ENCODE measurements at regions not wholly inside any gene's neighbourhood (a gene's known extent, or its start where the extent isn't known, plus 50 kb on each side); places are given as distances from the start of the nearest gene placed in this dataset.

DNA sequence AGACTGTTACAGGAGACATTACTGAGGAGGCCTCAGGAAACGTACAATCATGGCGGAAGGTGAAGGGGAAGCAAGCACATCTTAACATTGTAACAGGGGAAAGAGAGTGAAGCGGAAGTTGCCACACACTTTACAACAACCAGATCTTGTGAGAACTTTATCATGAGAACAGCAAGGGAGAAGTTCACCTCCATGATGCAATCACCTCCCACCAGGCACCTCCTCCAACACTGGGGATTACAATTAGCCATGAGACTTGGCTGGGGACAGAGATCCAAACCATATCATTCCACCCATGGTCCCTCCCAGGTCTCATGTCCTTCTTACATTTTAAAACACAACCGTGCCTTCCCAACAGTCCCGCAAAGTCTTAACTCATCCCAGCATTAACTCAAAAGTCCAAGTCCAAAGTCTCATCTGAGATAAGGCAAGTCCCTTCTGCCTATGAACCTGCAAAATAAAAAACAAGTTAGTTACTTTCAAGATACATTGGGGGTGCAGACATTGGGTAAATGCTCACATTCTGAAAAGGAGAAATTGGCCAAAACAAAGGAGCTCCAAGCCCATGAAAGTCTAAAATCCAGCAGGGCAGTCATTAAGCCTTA lies 138.3 kb downstream of the TMEM161B start (continued):
- TF ChIP-seq, protein P1, sequence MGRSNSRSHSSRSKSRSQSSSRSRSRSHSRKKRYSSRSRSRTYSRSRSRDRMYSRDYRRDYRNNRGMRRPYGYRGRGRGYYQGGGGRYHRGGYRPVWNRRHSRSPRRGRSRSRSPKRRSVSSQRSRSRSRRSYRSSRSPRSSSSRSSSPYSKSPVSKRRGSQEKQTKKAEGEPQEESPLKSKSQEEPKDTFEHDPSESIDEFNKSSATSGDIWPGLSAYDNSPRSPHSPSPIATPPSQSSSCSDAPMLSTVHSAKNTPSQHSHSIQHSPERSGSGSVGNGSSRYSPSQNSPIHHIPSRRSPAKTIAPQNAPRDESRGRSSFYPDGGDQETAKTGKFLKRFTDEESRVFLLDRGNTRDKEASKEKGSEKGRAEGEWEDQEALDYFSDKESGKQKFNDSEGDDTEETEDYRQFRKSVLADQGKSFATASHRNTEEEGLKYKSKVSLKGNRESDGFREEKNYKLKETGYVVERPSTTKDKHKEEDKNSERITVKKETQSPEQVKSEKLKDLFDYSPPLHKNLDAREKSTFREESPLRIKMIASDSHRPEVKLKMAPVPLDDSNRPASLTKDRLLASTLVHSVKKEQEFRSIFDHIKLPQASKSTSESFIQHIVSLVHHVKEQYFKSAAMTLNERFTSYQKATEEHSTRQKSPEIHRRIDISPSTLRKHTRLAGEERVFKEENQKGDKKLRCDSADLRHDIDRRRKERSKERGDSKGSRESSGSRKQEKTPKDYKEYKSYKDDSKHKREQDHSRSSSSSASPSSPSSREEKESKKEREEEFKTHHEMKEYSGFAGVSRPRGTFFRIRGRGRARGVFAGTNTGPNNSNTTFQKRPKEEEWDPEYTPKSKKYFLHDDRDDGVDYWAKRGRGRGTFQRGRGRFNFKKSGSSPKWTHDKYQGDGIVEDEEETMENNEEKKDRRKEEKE (IDR thresholded peaks at IDR 0.05) = no peak
- TF ChIP-seq RELA (IDR thresholded peaks at IDR 0.05; ENCODE audit: borderline replicate concordance, partially characterized antibody) = no peak
- TF ChIP-seq CHD2 (IDR thresholded peaks at IDR 0.05; ENCODE audit: borderline replicate concordance, low read depth, low read length) = no peak
- no peak for TF ChIP-seq EZH2 (IDR thresholded peaks at IDR 0.05; ENCODE audit: borderline replicate concordance, control insufficient read depth, low read depth, low read length)
- TF ChIP-seq CEBPB (IDR thresholded peaks at IDR 0.05; ENCODE audit: borderline replicate concordance in 1 of 2, low read depth in 2 of 2, low read length in 2 of 2) = no peak

DNA sequence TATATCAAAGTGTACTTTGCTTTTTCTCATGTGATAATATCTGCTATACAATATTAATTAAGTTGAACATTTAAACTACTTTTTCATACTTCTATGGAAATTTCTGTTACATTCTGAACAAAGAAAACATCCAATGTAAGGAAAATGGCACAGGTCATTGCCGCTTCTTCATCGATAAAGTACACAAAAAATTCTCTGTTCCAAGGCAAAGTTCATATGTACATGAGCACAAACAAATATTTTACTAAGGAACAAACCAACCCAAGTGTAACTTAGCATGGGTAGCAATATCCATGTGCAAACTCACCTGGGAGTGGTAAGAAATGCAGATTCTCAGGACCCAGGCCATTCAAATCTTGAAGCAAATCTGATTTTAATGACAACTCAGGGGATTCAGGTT lies 139.8 kb downstream of the TMEM161B start:
- DNase-seq (ENCODE audit: low read depth, low spot score) = no peak
- CTCF ChIA-PET = interaction anchor here (1.3 to 1.8 kb wide), 2 partner anchors 348 to 553 kb away, joined by 3 to 5 read pairs; no protein-coding TSS in a partner anchor
- no peak for TF ChIP-seq SMARCA5 (IDR thresholded peaks at IDR 0.05)
- TF ChIP-seq KDM1A (IDR thresholded peaks at IDR 0.05; ENCODE audit: borderline replicate concordance) = no peak
- TF ChIP-seq EZH2 (IDR thresholded peaks at IDR 0.05; ENCODE audit: borderline replicate concordance, control insufficient read depth, low read depth, low read length) = no peak
- no peak for TF ChIP-seq NFYB (IDR thresholded peaks at IDR 0.05; ENCODE audit: insufficient read depth, low read depth, low read length)
- TF ChIP-seq LARP7 (IDR thresholded peaks at IDR 0.05) = no peak
- TF ChIP-seq, protein P2, sequence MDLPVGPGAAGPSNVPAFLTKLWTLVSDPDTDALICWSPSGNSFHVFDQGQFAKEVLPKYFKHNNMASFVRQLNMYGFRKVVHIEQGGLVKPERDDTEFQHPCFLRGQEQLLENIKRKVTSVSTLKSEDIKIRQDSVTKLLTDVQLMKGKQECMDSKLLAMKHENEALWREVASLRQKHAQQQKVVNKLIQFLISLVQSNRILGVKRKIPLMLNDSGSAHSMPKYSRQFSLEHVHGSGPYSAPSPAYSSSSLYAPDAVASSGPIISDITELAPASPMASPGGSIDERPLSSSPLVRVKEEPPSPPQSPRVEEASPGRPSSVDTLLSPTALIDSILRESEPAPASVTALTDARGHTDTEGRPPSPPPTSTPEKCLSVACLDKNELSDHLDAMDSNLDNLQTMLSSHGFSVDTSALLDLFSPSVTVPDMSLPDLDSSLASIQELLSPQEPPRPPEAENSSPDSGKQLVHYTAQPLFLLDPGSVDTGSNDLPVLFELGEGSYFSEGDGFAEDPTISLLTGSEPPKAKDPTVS (IDR thresholded peaks at IDR 0.05; ENCODE audit: low read depth, low read length) = no peak
- Histone ChIP-seq H3K4me2 (ENCODE audit: control insufficient read depth, insufficient read depth) (no peak overlapping the region), H4K20me1 (ENCODE audit: control insufficient read depth, insufficient read depth) (no peaks in the 10 kb centered on the region), H3K4me3 (no peak overlapping the region), H3K27ac (ENCODE audit: control insufficient read depth, insufficient read depth) (no peak overlapping the region), H2AFZ (ENCODE audit: control insufficient read depth, low read depth, low read length) (no peak overlapping the region), H3K36me3 (ENCODE audit: control insufficient read depth in 2 of 2, insufficient read depth in 2 of 2, low read length in 1 of 2) (no peaks in the 10 kb centered on the region), H3K9me3 (replicated peaks; ENCODE audit: control insufficient read depth, insufficient read depth, low read length) (no peaks in the 10 kb centered on the region), H3K79me2 (ENCODE audit: control insufficient read depth, insufficient read depth, low read length) (no peaks in the 10 kb centered on the region), H3K9ac (ENCODE audit: control insufficient read depth, insufficient read depth, low read length) (no peak overlapping the region), H3K27me3 (replicated peaks in 1 of 2; ENCODE audit: control insufficient read depth in 2 of 2, insufficient read depth in 2 of 2, low read length in 1 of 2) (no peaks in the 10 kb centered on the region), H3K4me1 (ENCODE audit: control insufficient read depth, insufficient read depth, low read length) (no peaks in the 10 kb centered on the region)
- FAIRE-seq = no peak
- in situ Hi-C loops (cut with MboI) = no loop called here
- SMC1A ChIA-PET (ENCODE audit: uncharacterized antibody, unreplicated experiment) = no interaction called here
- RAD21 ChIA-PET (ENCODE audit: unreplicated experiment) = no interaction called here
- POLR2A ChIA-PET = no interaction called here
- no peak for ATAC-seq
- no TSS peak for BruUV-seq (replicated peaks)
- WGBS (ENCODE audit: insufficient coverage, insufficient replicate concordance, low lambda C conversion rate, missing lambda C conversion rate) = 0% methylated on average over 2 of the region's 2 CpGs
- intact Hi-C loops (cut with micrococcal nuclease; ENCODE audit: unreplicated experiment) = no loop called here

Data from GM12878 (cell line).